NOMO-1 treated with DMSO at 0.1 percent for 48 hours (cell line): ENCODE measurements at regions not wholly inside any gene's neighbourhood (a gene's known extent, or its start where the extent isn't known, plus 50 kb on each side); places are given as distances from the start of the nearest gene placed in this dataset.
"Not testable (repeated sequence)": the region's sequence is repeated elsewhere in the genome, so short reads cannot be mapped to it uniquely, and the experiment has no call there.

Experiments
- DNase-seq: peaks from one replicate; lab custom pipeline; 2025; ENCODE audit not compliant: unreplicated experiment; lab: John Stamatoyannopoulos, UW

DNA sequence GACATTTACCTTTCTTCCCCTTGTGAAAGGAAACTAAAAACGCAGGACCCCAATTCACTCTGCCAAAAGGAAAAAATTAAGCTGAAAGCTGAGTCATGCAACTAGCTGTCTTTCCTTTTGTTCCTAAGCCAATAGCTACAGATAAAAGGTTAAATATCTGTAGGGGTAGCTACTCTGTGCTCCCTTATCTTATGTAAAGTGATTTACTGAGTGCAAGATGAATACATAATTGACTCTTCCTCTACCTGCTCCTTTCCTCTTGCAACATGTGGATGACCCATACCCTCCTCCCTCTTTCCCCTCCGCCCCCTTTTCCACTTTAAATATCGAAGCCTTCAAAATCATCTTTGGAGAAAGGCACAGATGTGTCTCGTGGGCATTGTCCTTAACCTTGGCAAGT lies 68.0 kb upstream of the ZNF157 start:
- no peak for DNase-seq

DNA sequence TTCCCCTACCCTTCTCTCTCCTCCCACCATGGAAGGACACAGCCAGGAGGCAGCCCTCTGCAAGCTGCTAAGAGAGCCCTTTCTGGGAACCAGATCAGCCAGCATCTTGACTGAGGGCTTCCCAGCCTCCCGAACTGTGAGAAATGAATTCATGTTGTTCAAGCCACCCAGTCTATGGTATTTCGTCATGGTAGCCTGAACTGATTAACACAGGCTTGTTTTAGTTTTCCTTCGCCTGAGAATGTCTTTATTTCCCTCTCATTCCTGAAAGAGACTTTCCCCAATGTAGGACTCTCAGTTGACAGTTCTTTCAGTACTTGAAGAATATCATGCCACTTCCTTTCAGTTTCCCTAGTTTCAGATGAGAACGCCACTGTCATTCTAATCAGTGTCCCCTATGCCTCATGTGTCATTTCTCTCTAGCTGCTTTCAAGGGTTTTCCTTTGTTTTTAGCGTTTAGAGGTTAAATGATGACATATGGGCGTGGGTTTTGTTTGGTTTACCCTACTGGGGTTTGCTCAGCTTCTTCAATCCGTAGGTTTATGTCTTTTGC lies 63.8 kb upstream of the ZNF157 start:
- not testable (repeated sequence) for DNase-seq

DNA sequence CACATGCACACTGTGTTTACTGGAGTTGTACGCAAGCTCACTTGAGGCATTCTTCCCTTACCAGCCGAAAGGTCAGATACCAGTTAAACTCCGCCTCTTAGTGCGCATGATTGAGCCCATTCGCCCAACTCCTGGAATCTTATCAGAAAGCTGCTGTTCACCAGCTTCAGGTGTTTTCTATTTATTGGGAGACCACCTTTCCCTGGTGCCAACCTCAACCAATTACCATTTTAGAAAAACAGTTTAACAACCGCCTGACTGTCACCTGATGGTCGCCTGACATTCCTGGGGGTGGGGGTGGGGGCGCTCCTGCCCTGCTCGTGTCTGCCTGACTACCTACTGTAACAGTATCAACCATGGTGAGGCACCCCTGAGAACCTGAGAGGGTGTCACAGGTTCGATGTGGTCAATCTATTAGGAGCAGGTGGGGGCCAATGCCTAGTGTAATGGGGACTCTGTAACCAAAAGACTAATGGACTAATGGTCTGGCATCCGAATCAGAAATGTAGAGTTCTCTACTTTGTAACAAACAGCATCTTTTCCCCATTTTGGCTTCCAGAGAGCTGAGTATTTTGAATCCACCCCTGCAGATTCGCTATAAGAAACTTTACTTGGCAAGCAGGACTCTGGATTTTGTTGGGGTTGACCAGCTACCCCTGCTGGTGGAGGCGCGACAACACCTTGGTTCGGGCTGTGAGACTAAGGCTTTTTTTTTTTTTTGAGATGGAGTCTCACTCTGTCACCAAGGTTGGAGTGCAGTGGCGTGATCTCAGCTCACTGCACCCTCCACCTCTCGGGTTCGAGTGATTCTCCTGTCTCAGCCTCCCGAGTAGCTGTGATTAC lies 58.2 kb upstream of the ZNF157 start:
- peak; percentile 42 for DNase-seq

DNA sequence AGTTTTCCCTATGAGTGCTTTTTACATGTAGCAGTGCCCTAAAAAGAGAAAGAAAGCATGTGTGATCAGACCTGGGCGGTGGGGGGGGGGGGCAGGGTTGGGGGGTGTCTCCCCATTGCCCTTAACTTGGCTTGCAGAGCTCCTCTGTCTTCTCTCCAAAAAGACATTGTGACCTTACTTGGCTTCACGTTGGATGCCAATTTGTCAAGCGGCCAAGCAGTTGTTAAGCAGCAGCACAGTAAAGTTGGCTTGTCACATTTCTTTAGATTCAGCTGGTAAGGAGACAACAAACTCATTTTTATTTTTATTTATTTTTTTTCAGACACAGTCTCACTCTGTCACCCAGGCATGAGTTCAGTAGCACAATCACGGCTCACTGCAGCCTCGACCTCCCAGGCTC lies 57.3 kb upstream of the ZNF157 start:
- no peak for DNase-seq

DNA sequence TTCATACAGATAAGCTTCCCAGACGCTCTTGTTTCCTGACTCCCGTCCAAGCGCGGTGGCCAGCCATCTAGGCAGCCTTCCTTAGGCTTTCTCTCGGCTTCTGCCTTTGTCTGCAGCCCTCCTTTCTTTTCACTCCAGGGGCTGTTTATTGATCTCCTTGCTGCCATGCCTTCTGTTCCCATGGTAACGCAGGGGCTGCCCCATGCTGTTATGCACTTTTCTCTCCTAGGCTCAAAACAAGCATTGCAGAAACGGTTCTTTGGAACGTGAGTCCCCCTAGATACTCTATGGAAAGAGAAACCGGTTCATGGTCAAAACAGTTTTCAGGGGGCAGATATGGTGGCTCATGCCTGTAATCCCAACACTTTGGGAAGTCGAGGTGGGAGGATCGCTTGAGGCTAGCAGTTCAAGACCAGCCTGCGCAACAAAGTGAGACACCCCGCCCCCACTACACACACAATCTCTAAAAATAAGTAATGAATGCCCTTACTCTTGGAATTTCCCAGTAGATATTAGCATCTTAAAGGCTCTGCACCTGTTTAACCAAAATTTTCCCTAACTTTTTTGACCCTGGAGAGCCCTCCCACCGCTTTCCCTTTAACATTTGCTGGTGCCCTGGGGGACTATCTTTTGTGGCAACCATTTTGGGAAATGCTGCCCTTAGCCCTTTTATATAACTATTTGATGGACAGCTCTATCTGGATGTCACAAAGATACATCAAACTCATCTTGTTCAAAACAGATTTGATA lies 53.9 kb upstream of the ZNF157 start:
- no peak for DNase-seq
